OCI-LY3 (cell line): ENCODE measurements at regions not wholly inside any gene's neighbourhood (a gene's known extent, or its start where the extent isn't known, plus 50 kb on each side); places are given as distances from the start of the nearest gene placed in this dataset.

Experiments used
- H2AFZ ChIP-seq: fragments of 200-600, 300-600 bp; shearing (Covaris generic); 2 replicates; pipeline ENCODE4 v1.6.0; 2014; ENCODE audit warnings: antibody characterized with exemption, low read depth, low read length
- H3K27ac ChIP-seq: fragments of 200-600, 300-600 bp; sonication (generic); 2 replicates; pipeline ENCODE4 v1.5.1; 2014; ENCODE audit warnings: mild to moderate bottlenecking, low read length, moderate library complexity, mixed read lengths
- H3K27me3 ChIP-seq: fragments of 200-600, 300-600 bp; sonication (generic); 2 replicates; pipeline ENCODE4 v1.6.1; 2014; ENCODE audit warnings: low read depth, low read length, mixed read lengths
- H3K36me3 ChIP-seq: fragments of 200-600, 300-600 bp; sonication (generic); replicated peaks from 2 replicates; pipeline ENCODE3; 2014; ENCODE audit warnings: low read depth, low read length, mixed read lengths
- H3K4me1 ChIP-seq: fragments of 300-600, 200-600 bp; sonication (generic); 2 replicates; pipeline ENCODE4 v1.6.1; 2014; ENCODE audit warnings: low read length, mixed read lengths
- H3K4me2 ChIP-seq: fragments of 200-600, 300-600 bp; sonication (generic); 2 replicates; pipeline ENCODE4 v1.6.1; 2014; ENCODE audit warnings: low read length, mixed read lengths
- H3K4me3 ChIP-seq: fragments of 300-600, 200-600 bp; sonication (generic); 2 replicates; pipeline ENCODE4 v1.5.1; 2014; ENCODE audit warnings: antibody characterized with exemption, mild to moderate bottlenecking, low read length, moderate library complexity
- H3K79me2 ChIP-seq: fragments of 300-600, 200-600 bp; shearing (Covaris generic); 2 replicates; pipeline ENCODE4 v1.6.1; 2014; ENCODE audit warnings: mild to moderate bottlenecking, low read length, mixed read lengths
- H3K9ac ChIP-seq: fragments of 300-600, 200-600 bp; shearing (Covaris generic); 2 replicates; pipeline ENCODE4 v1.6.0; 2014; ENCODE audit warnings: mild to moderate bottlenecking, low read length, moderate library complexity
- H3K9me3 ChIP-seq: fragments of 200-600, 300-600 bp; shearing (Covaris generic); 2 replicates; pipeline ENCODE4 v1.6.1; 2014; ENCODE audit warnings: low read length, mixed read lengths; ENCODE audit not compliant: insufficient read depth
- H4K20me1 ChIP-seq: fragments of 200-600, 300-600 bp; sonication (generic); 2 replicates; pipeline ENCODE4 v1.6.1; 2016; ENCODE audit warnings: low read length, mixed read lengths; ENCODE audit not compliant: insufficient read depth
- EZH2phosphoT487 ChIP-seq: fragments of 200-600 bp; shearing (Covaris generic); IDR thresholded peaks from 2 replicates; pipeline ENCODE4 v1.6.1; 2018; ENCODE audit warnings: antibody characterized with exemption, mixed run types, low read depth
- TF ChIP-seq, protein P1 (sequence below): fragments of 200-600, 300-600 bp; sonication (generic); IDR thresholded peaks from 2 replicates; pipeline ENCODE4 v1.5.1; 2014; ENCODE audit warnings: antibody characterized with exemption, low read length, low read depth

DNA sequence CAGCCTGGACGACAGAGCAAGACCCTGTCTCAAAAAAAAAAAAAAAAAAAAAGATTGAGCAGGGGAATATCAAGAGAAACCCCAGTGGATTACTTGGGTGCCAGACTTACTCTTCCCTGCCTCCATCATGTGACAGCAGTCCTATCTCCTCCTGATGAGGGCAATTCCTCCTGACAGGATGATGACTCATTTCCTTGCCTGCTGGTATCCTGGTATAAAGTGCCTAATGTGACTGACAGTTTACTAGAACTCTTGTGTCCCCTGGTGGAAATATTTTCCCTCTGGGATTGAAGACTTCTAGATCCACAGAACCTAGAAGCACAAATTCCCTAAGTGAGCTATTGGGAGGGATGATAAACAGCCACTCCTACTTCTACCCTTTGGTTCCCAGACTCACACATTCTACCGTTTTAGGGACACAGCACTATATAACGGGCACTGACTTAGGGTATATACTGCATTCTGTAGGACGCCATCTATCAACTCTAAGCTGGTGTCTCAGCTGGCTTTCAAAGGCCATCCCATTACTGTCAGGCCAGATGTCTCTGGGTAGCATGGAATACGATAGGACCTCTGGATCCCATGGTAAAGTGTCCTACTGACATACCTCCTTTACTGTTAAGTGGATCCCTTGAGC lies 114.6 kb upstream of the MED13 start:
- Histone ChIP-seq H3K36me3 (no peaks in the 10 kb centered on the region), H3K9ac (no peak overlapping the region), H3K4me1 (no peaks in the 10 kb centered on the region), H3K4me2 (no peak overlapping the region), H3K79me2 (no peaks in the 10 kb centered on the region), H3K27ac (no peak overlapping the region), H3K27me3 (no peaks in the 10 kb centered on the region), H4K20me1 (no peaks in the 10 kb centered on the region), H3K9me3 (peaks cover 9% of the 10 kb centered on the region; the same call in 1 of the 2 replicates), H3K4me3 (no peak overlapping the region), H2AFZ (no peak overlapping the region)
- TF ChIP-seq, protein P1, sequence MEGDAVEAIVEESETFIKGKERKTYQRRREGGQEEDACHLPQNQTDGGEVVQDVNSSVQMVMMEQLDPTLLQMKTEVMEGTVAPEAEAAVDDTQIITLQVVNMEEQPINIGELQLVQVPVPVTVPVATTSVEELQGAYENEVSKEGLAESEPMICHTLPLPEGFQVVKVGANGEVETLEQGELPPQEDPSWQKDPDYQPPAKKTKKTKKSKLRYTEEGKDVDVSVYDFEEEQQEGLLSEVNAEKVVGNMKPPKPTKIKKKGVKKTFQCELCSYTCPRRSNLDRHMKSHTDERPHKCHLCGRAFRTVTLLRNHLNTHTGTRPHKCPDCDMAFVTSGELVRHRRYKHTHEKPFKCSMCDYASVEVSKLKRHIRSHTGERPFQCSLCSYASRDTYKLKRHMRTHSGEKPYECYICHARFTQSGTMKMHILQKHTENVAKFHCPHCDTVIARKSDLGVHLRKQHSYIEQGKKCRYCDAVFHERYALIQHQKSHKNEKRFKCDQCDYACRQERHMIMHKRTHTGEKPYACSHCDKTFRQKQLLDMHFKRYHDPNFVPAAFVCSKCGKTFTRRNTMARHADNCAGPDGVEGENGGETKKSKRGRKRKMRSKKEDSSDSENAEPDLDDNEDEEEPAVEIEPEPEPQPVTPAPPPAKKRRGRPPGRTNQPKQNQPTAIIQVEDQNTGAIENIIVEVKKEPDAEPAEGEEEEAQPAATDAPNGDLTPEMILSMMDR = no peak
- TF ChIP-seq EZH2phosphoT487 = no peak

DNA sequence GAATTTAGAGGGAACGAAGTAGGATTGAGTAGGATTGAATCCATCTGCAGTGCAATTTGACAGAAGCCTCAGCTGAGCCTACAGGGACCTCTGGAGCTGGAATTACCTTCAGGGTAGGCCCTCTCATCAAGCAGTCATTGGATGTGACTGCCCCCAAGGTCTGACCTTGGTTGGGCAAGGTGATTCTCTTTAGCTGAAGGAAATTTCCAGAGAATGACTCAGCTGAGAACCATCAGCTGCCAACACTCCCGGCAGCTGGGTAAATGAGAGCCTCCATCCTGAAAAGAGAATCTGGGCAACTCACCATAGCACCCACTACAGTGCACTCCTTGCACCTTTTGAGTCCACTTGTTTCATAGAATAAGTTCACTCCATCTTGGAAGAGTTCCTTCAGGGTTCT lies 113.5 kb upstream of the MED13 start:
- Histone ChIP-seq H3K4me3 (no peak overlapping the region), H3K4me1 (no peaks in the 10 kb centered on the region), H3K9ac (no peak overlapping the region), H3K9me3 (peaks cover 9% of the 10 kb centered on the region; the same call in 1 of the 2 replicates), H3K79me2 (no peaks in the 10 kb centered on the region), H4K20me1 (no peaks in the 10 kb centered on the region), H3K4me2 (no peak overlapping the region), H2AFZ (no peak overlapping the region), H3K36me3 (no peaks in the 10 kb centered on the region), H3K27ac (no peak overlapping the region), H3K27me3 (no peaks in the 10 kb centered on the region)
- TF ChIP-seq EZH2phosphoT487 = no peak
- TF ChIP-seq, protein P1 = no peak

DNA sequence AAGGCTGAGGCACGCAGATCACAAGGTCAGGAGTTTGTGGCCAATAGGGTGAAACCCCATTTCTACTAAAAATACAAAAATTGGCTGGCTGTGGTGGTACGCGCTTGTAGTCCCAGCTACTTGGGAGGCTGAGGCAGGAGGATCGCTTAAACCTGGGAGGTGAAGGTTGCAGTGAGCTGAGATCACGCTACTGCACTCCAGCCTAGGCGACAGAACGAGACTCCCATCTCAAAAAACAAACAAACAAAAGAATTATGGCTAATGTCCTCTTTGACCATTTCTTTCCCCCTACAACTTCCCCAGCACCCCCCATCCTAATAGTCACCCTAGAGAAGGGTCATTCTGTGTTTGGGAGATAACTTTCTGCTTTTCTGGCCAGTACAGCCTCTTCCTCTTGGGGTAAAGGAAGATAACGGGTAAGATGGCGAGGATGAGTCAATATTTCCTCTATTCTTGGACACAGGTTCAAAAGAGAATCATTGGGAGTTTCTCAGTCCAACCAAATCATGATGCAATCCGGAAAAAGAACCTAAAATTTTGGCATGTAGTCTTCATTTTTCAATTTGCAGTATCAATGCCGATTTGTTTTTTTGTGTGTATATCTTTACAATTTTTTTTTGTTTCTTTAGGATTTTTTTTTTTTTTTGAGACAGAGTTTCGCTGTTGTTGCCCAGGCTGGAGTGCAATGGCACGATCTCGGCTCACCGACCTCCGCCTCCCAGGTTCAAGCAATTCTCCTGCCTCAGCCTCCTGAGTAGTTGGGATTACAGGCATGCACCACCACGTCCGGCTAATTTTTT lies 107.6 kb upstream of the MED13 start:
- H3K27me3 ChIP-seq = no peaks in the 10 kb centered on the region
- no peak overlapping the region for H3K4me3 ChIP-seq
- TF ChIP-seq, protein P1 = no peak
- no peak for TF ChIP-seq EZH2phosphoT487
- peaks cover 25% of the 10 kb centered on the region for H3K4me1 ChIP-seq
- H3K9ac ChIP-seq = no peak overlapping the region
- no peaks in the 10 kb centered on the region for H3K79me2 ChIP-seq
- no peaks in the 10 kb centered on the region for H3K36me3 ChIP-seq
- H4K20me1 ChIP-seq = no peaks in the 10 kb centered on the region
- no peak overlapping the region for H3K27ac ChIP-seq
- no peak overlapping the region for H3K4me2 ChIP-seq
- H3K9me3 ChIP-seq = no peaks in the 10 kb centered on the region
- H2AFZ ChIP-seq = no peak overlapping the region

DNA sequence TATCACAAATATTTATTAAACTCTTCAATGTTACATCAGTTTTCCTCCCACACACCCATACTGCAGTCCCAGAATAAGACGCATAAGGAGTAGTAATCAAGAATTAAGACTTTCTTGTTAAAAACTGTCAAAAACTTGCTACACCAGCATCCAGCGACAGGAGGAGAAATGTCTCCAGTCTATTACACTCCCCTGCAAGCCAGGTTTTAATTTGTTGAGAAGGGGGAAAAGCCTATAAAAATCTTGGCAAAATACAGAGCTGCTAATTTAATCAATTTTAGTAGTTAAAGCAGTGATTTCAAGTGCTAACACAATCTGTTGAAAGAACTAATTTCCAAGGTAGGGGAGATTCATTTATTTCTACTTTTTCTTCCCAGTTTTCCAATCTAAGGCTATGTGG lies 102.0 kb upstream of the MED13 start:
- Histone ChIP-seq H3K4me3 (no peak overlapping the region), H2AFZ (no peak overlapping the region), H3K4me2 (no peak overlapping the region), H3K27ac (no peak overlapping the region), H3K9ac (no peak overlapping the region), H3K4me1 (peaks cover 23% of the 10 kb centered on the region), H3K79me2 (no peaks in the 10 kb centered on the region), H3K9me3 (no peaks in the 10 kb centered on the region), H4K20me1 (no peaks in the 10 kb centered on the region), H3K27me3 (no peaks in the 10 kb centered on the region), H3K36me3 (no peaks in the 10 kb centered on the region)
- TF ChIP-seq EZH2phosphoT487 = no peak
- TF ChIP-seq, protein P1 = no peak
